Transverse colon (tissue), 4 donors: ENCODE measurements at regions not wholly inside any gene's neighbourhood (a gene's known extent, or its start where the extent isn't known, plus 50 kb on each side); places are given as distances from the start of the nearest gene placed in this dataset.

Source experiments
- DNase-seq: peaks from one replicate; pipeline ENCODE4 v3.0.0-alpha.2; 2019
- H3K27ac ChIP-seq, 4 donors: fragments of 200-600 bp; sonication (generic); 2 replicates each; pipeline ENCODE4 v1.5.1; 2016 to 2018; ENCODE audit warnings: inconsistent platforms in 4 of 4
- H3K27me3 ChIP-seq: fragments of 200-600 bp; sonication (generic); 2 replicates; pipeline ENCODE4 v1.5.1; 2017; ENCODE audit warnings: inconsistent platforms
- H3K36me3 ChIP-seq, 4 donors: fragments of 200-600 bp; sonication (generic); 2 replicates each; pipeline ENCODE4 v1.5.1; 2017 to 2019; ENCODE audit warnings: inconsistent platforms in 4 of 4
- H3K4me1 ChIP-seq, 4 donors: fragments of 200-600 bp; sonication (generic); 2 replicates each; pipeline ENCODE4 v1.5.1; 2017 to 2020; ENCODE audit warnings: inconsistent platforms in 4 of 4
- H3K4me3 ChIP-seq, 4 donors: fragments of 200-600 bp; sonication (generic); 1 replicate in 1 of 4; 2 replicates in 3 of 4; pipeline versions ENCODE4 v1.5.1 to v1.6.1; 2017 to 2019; ENCODE audit warnings: inconsistent platforms in 4 of 4
- H3K9me3 ChIP-seq, 2 donors: fragments of 200-600 bp; sonication (generic); 2 replicates each; pipeline ENCODE4 v1.5.1; 2017 to 2019; ENCODE audit warnings: inconsistent platforms in 2 of 2
- EP300 ChIP-seq: sonication (generic); formaldehyde crosslinking; IDR thresholded peaks from one replicate; pipeline ENCODE4 v1.6.1; 2017; ENCODE audit warnings: antibody characterized with exemption, low read depth
- POLR2A ChIP-seq: fragments of 450-650 bp; IDR thresholded peaks from one replicate; pipeline ENCODE4 v1.6.1; 2016; ENCODE audit warnings: antibody characterized with exemption, mild to moderate bottlenecking, moderate library complexity
- POLR2AphosphoS5 ChIP-seq, 3 donors: sonication (generic); formaldehyde crosslinking; IDR thresholded peaks; one replicate each; pipeline ENCODE4 v1.6.1; 2016; ENCODE audit warnings: antibody characterized with exemption in 3 of 3
- WGBS, 2 donors: methylation state at CpG; one replicate each; pipeline ENCODE4 v1.1.5; 2018; ENCODE audit warnings: low coverage in 1 of 2; 5-methylcytosine and 5-hydroxymethylcytosine counted together
- in situ Hi-C, 4 donors: fragments of 200-750 bp; cut with MboI; loops; one replicate each; pipeline versions ENCODE4 v1.15.0 to v1.15.1; 2017; ENCODE audit warnings: low sequenced_read_pairs in 3 of 4, low pct_ligation_motif_present in 1 of 4, low pct_unique_long_range_greater_than_20kb in 1 of 4
- intact Hi-C: fragments of 100-400 bp; cut with DNase I; formaldehyde crosslinking; loops from one replicate; pipeline ENCODE4 v1.15.1; 2023; ENCODE audit warnings: low total_unique reads
- TF ChIP-seq, protein P1 (sequence below), 5 experiments: fragments of 200-600 bp in 3 of 5; fragments of 450-650 bp in 2 of 5; sonication (generic) in 3 of 5; IDR thresholded peaks; 1 replicate in 2 of 5; 2 replicates in 3 of 5; pipeline ENCODE4 v1.5.1; 2016 to 2017; ENCODE audit warnings: antibody characterized with exemption in 5 of 5, inconsistent platforms in 3 of 5, mild to moderate bottlenecking in 2 of 5, moderate library complexity in 1 of 5

DNA sequence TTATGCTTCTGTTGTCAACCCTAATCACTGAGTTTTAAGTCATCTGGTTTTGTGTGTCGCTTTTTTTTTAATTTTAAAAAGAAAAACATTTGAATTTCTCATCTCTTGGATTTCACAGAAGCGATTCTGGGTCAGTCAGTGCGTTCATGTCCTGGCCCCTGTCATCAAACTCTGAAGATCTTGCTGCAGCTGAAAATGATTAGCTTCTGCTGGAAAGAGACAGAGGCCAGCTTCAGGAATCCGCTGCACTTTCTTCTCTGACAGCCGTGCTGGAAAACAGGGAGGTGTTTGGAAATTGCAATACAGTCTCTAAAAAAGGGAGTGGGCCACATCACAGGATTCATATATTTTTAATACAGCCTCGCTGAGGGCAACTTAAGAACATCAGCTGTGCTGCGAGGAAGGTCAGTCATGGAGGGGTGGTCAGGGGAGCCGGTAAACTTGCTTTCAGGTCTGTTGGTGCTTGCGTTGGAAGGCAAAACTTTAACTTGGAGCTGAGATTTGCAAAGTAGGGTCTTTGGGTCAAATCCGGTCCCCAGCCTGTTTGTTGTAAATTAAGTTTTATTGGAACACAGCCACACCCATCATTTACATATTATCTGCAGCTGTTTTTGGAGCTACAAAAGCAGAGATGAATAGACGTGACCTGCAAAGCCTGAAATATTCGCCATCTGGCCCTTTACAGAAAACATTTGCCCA, 190.8 kb downstream of the AACS start:
- no peak for TF ChIP-seq POLR2AphosphoS5 (IDR thresholded peaks at IDR 0.05)
- H3K9me3 ChIP-seq: no peaks in the 10 kb centered on the region
- H3K27me3 ChIP-seq: no peaks in the 10 kb centered on the region
- H3K36me3 ChIP-seq: no peaks in the 10 kb centered on the region
- no peaks in the 10 kb centered on the region for H3K4me1 ChIP-seq
- no peak overlapping the region for H3K4me3 ChIP-seq
- 63 to 64% methylated on average over 5 to 12 of the region's 12 CpGs for WGBS, 2 donors
- in situ Hi-C loops (no loop called here), intact Hi-C loops (no loop called here)
- no peak for DNase-seq
- no peak overlapping the region for H3K27ac ChIP-seq

DNA sequence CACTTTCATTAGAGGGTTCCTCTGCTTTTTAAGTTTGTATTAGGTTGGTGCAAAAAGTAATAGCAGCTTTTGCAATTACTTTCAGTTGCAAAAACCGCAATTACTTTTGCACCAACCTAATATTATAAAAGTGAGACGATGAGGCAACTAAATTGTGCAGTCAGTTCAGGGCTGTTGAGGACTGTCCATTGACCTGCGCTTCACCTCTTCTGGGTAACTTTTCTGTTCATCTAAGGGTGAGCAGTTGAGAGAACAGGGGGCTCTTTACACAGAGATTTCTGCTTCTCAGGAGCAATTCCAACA, 191.3 kb downstream of the AACS start:
- intact Hi-C loops (no loop called here), in situ Hi-C loops (no loop called here)
- no peaks in the 10 kb centered on the region for H3K9me3 ChIP-seq
- H3K36me3 ChIP-seq: no peaks in the 10 kb centered on the region
- H3K4me1 ChIP-seq: no peaks in the 10 kb centered on the region
- no peak for TF ChIP-seq POLR2AphosphoS5 (IDR thresholded peaks at IDR 0.05)
- no peak for TF ChIP-seq POLR2A
- TF ChIP-seq EP300: no peak
- TF ChIP-seq, protein P1, sequence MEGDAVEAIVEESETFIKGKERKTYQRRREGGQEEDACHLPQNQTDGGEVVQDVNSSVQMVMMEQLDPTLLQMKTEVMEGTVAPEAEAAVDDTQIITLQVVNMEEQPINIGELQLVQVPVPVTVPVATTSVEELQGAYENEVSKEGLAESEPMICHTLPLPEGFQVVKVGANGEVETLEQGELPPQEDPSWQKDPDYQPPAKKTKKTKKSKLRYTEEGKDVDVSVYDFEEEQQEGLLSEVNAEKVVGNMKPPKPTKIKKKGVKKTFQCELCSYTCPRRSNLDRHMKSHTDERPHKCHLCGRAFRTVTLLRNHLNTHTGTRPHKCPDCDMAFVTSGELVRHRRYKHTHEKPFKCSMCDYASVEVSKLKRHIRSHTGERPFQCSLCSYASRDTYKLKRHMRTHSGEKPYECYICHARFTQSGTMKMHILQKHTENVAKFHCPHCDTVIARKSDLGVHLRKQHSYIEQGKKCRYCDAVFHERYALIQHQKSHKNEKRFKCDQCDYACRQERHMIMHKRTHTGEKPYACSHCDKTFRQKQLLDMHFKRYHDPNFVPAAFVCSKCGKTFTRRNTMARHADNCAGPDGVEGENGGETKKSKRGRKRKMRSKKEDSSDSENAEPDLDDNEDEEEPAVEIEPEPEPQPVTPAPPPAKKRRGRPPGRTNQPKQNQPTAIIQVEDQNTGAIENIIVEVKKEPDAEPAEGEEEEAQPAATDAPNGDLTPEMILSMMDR (IDR thresholded peaks at IDR 0.05): no peak
- H3K27ac ChIP-seq: no peak overlapping the region
- 77 to 82% methylated on average over 2 to 3 of the region's 3 CpGs for WGBS, 2 donors
- H3K27me3 ChIP-seq: no peaks in the 10 kb centered on the region
- no peak for DNase-seq
- no peak overlapping the region for H3K4me3 ChIP-seq

DNA sequence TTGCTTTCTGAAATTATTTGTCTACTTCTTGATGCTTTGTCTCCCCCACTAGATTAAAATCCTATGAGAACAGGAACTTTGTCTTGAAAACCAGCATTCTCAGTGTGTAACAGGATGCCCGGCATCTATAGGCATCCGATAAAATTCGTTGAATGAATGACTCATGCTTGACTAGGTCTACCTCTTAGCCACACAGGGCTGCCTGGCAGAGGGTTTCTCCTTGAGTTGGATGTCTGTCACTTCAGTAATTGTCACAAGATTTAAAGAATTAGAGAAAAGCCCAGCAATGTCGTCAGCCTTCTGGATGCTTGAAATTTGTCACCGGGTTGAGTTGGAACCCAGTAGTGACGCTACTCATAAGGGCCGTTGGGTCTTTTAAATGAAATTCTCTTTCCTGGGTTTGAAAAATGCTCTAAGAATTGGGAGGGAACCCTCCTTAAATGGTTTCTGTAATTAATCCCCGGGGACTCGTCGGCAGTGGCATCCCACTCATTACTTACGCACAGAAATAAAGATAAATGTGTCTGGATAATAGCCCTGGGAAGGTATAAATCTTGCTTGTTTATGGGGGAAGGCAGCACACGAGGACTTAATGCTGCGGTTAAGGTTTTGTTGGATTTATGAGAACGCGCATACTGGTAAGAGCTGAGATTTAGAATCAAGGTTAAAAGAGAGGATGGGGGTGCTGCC, 194.1 kb downstream of the AACS start:
- in situ Hi-C loops (no loop called here), intact Hi-C loops (no loop called here)
- 67 to 79% methylated on average over 15 of the region's 15 CpGs for WGBS, 2 donors
- Histone ChIP-seq H3K27ac (no peak overlapping the region), H3K36me3 (no peaks in the 10 kb centered on the region), H3K4me3 (no peak overlapping the region), H3K9me3 (no peaks in the 10 kb centered on the region), H3K4me1 (no peaks in the 10 kb centered on the region), H3K27me3 (no peaks in the 10 kb centered on the region)
- TF ChIP-seq, protein P1 (IDR thresholded peaks at IDR 0.05): no peak
- no peak for TF ChIP-seq POLR2AphosphoS5 (IDR thresholded peaks at IDR 0.05)
- TF ChIP-seq EP300: no peak
- TF ChIP-seq POLR2A: no peak
- DNase-seq: no peak

DNA sequence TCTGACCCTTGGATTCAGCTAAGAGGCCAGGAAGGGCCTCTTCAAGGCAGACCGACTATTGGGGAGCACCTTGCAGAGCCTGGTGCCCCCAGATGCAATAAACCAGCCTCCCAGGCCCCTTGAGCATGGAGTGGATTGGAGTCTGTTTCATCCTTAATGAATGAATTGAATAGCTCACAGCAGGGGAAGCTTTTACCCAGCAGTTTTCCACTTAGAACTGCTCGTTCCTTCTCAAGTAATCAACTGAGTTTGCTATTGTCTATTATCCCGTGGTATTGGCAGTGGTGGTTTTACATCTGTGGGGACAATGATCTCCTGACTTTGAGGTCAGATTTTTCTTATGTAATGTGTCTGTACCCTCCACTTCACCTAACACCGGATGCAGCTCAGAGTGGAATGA, 197.6 kb downstream of the AACS start:
- Histone ChIP-seq H3K27ac (no peak overlapping the region), H3K9me3 (no peaks in the 10 kb centered on the region), H3K4me3 (no peak overlapping the region), H3K36me3 (no peaks in the 10 kb centered on the region), H3K4me1 (peaks cover 0 to 7% (median 0%) of the 10 kb centered on the region in 4 donors), H3K27me3 (no peaks in the 10 kb centered on the region)
- DNase-seq: no peak
- in situ Hi-C loops (no loop called here), intact Hi-C loops (no loop called here)
- TF ChIP-seq POLR2AphosphoS5 (IDR thresholded peaks at IDR 0.05): no peak
- no peak for TF ChIP-seq POLR2A
- TF ChIP-seq EP300: no peak
- TF ChIP-seq, protein P1 (IDR thresholded peaks at IDR 0.05): no peak
- 20 to 49% methylated on average over 1 to 4 of the region's 4 CpGs for WGBS, 2 donors
